HUDEP-2 (cell line): ENCODE measurements at regions not wholly inside any gene's neighbourhood (a gene's known extent, or its start where the extent isn't known, plus 50 kb on each side); places are given as distances from the start of the nearest gene placed in this dataset.
"Not testable (repeated sequence)": the region's sequence is repeated elsewhere in the genome, so short reads cannot be mapped to it uniquely, and the experiment has no call there.

ENCODE experiments used
- DNase-seq, 76 experiments: peaks; one replicate each; lab custom pipeline; 2025; ENCODE audit not compliant: unreplicated experiment in 76 of 76; lab: John Stamatoyannopoulos, UW

GRCh38 chr2:215889240-215889969 lies 123.9 kb downstream of the MREG start:
- DNase-seq, result not testable (repeated sequence)

GRCh38 chr2:215888680-215889079 lies 124.7 kb downstream of the MREG start:
- no peak for DNase-seq

GRCh38 chr2:215887303-215887702 lies 126.0 kb downstream of the MREG start:
- no peak for DNase-seq

- no peak for DNase-seq
Measured at GRCh38 chr2:215886022-215886421, 127.3 kb downstream of the MREG start.

DNA sequence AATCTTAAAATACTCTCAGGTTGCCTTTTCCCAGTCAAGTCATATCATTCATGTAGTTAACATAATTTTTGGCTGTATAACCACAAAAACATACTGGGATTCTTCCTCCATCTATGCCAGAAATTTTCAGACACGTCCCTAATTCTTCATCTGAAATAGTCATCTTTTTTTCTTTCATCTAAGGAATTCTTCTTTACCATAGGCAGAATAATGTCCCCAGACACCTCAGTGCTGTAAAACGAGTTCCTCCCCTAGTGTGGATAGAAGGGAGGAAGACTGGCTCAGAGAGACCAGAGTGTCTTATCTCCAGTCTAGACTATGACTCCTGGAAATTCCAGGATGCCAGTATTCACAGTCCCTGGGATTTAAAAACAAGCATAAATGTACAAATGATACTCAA lies 127.8 kb downstream of the MREG start:
- no peak for DNase-seq

DNA sequence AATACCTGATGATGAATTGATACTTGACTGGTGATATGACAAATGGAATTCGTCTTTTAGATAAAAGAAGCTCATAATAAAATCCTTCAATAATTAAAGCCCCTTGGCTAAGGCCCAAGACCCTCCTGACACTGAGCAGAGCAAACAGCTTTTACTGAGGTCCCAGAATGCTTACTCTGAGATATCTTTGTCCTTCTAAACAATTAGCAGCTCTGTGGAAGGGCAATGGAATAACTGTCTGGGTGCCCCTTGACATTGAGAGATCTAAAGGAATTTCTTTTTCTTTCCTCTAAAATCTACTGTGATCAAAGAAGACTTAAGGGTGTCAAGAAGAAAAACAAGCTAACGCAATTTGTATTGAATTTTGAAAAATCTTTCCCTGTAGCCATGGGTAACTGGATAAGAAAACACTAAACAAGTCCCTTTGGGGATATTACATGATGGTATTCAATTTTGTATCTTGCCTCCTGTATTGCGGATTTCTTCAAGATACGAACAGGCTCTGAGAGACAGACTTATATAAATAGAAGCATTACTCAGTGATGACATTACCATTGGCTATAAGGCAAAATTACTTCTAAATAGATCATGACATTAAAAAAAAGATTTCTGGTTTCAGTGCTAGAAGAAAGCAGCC lies 128.8 kb downstream of the MREG start:
- DNase-seq, result no peak

GRCh38 chr2:215883799-215884198 lies 129.6 kb downstream of the MREG start:
- DNase-seq, result no peak

DNA sequence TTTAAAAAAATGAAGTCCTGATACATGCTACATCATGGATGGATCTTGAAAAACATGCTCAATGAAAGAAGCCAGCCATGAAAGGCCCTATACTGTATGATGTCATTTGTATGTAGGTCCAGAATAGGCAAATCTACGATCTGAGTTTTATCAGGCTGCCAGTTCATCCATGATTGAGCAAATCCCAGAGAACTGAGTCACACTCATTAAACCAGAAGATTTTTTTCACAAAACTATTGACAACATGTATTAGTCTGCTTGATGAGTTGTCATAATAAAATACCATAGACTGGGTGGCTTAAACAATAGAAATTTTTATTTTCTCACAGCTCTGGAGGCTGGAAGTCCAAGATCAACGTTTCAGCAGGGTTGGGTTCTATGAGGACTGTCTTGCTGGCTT lies 130.7 kb downstream of the MREG start:
- DNase-seq, result no peak

GRCh38 chr2:215881582-215881981 lies 131.8 kb downstream of the MREG start:
- no peak for DNase-seq

GRCh38 chr2:215880970-215881369 lies 132.4 kb downstream of the MREG start:
- DNase-seq, result no peak

- no peak for DNase-seq
Measured at GRCh38 chr2:215879977-215880940, 133.1 kb downstream of the MREG start.

DNA sequence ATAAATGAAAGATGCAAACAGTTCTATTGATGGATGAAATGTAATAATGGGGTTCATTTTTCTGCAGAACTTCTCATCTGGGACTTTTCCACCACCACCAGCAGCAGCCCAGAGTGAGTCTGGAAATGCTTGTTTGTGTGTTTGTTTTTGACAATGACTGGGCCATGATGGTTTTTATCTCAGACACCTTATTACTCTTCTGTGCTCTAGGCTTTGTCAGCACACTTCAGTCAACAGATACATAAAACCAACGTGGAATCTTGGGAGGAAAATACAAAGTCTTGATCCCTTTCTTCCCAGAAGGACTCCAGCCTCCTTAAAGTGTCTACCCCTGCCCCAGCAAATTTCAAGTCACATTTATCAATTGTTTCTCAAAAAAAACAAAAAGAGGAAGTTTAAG lies 134.0 kb downstream of the MREG start:
- DNase-seq, result no peak

GRCh38 chr2:215878476-215879063 lies 134.8 kb downstream of the MREG start:
- DNase-seq, result no peak

DNA sequence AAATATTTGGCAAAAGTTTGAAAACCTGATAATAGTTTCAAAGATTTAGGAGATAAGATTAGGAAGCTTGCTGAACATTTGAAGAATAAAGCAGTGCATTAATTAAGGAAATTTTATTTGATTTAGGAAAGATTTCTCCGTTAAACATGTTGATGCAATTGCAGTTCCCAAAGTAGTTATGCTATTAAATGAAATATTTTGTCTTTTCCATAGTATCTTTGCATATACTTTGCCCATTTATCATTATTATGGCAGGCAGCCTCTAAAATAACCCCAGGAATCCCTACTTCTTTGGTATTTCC lies 136.5 kb downstream of the MREG start:
- no peak for DNase-seq

GRCh38 chr2:215876139-215876936 lies 137.0 kb downstream of the MREG start:
- DNase-seq, result no peak

DNA sequence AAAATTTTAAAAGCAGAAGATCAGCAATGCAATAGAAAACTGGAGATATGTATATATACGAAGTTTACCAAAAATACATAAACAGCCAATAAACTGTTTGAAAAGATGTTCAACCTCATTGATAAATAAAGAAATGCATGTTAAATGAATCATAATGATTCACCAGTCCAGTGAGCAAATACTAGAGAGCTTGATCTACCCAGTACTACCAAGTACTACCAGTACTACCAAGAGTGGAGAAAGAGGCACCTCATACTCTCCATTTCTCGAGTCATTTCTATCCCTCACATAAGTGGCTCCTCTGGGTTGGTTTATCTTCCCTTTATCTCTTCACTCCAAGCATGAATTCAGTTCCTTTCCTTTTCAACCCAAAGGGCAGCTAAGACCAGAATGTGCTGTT lies 138.9 kb downstream of the MREG start:
- no peak for DNase-seq

- peak in 1 of 76 experiments; percentile 7 for DNase-seq
Measured at GRCh38 chr2:215870986-215871385, 142.4 kb downstream of the MREG start.

GRCh38 chr2:215870088-215870490 lies 143.3 kb downstream of the MREG start:
- DNase-seq, result no peak

DNA sequence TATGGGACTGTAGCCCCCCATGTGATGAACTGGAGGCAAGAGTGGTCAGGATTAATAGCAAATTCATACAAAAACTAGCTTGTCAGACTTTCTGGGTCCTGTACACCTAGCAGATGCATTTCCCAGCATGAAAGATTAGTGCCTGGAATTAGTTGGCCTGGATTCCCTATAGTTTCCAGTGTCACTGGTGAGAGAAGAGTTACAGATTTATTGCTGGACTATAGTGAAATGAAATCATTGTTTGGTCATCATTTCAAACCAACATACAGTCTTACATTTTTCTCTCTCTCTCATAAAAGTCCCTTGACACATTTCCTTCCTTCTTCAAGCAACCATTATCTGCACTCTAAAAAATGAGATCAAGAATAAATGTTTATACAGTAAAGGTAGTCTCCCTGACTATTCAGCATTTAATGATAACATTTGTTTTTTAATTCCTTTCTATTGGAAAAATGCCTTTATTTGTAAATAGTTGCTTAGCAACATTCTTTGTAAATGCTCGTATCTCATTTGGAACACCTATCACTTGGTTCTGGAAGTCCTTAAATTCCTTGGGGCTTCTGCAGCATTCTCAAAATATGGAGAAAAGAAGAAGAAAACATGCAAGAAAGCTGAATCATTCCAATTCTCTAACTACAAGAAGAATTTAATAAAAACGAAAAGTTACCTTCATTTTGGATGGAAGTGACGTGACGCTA lies 144.4 kb downstream of the MREG start:
- DNase-seq, result no peak

DNA sequence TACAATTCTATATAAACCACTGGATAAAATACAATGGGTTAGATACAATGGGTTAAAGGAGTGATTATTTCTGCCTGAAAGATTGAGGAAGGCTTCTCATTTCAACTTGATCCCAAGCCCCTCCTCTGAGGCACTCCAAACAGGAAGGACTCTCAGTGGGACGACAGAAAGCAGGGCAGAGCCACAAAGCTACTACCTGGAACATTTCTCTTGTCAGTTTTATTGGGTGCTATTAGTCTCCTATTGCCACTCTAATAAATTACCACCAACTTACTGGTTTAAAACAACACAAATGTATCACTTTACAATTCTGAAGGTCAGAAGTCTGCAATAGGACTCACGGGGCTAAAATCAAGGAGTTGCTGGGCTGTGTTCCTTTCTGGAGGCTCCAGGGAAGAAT lies 146.7 kb downstream of the MREG start:
- DNase-seq, result no peak
